LNCaP clone FGC (cell line): ENCODE measurements at regions not wholly inside any gene's neighbourhood (a gene's known extent, or its start where the extent isn't known, plus 50 kb on each side); places are given as distances from the start of the nearest gene placed in this dataset.

Experiments used
- DNase-seq: peaks from one replicate; pipeline ENCODE4 v3.0.0-alpha.2; 2011; ENCODE audit warnings: low read depth
- H3K4me3 ChIP-seq: 2 replicates; pipeline ENCODE4 v1.5.1; 2011; ENCODE audit warnings: mild to moderate bottlenecking, low read depth, low read length, control low read depth
- CTCF ChIP-seq: IDR thresholded peaks from 2 replicates; pipeline ENCODE4 v1.5.1; 2012; ENCODE audit warnings: mild to moderate bottlenecking; ENCODE audit not compliant: control insufficient read depth, insufficient read depth; ENCODE audit errors: extremely low read depth

- H3K4me3 ChIP-seq = no peak overlapping the region
- no peak for DNase-seq
- no peak for TF ChIP-seq CTCF
These were observed 114.1 kb downstream of the VPREB1 start for GRCh38 chr22:22358686-22359085.

- no peak for TF ChIP-seq CTCF
- DNase-seq = no peak
- H3K4me3 ChIP-seq = no peak overlapping the region
These were observed 114.9 kb downstream of the VPREB1 start for GRCh38 chr22:22359465-22359864.

- TF ChIP-seq CTCF = no peak
- DNase-seq = no peak
- H3K4me3 ChIP-seq = no peak overlapping the region
These were observed 115.4 kb downstream of the VPREB1 start for GRCh38 chr22:22360014-22360413.

GRCh38 chr22:22362311-22362710 is 117.7 kb downstream of the VPREB1 start:
- DNase-seq = no peak
- no peak overlapping the region for H3K4me3 ChIP-seq
- TF ChIP-seq CTCF = no peak

GRCh38 chr22:22362936-22363335 is 118.3 kb downstream of the VPREB1 start:
- no peak for DNase-seq
- no peak for TF ChIP-seq CTCF
- no peak overlapping the region for H3K4me3 ChIP-seq

GRCh38 chr22:22364207-22364606 is 119.6 kb downstream of the VPREB1 start:
- no peak overlapping the region for H3K4me3 ChIP-seq
- DNase-seq = no peak

GRCh38 chr22:22366537-22366936 is 122.0 kb downstream of the VPREB1 start:
- TF ChIP-seq CTCF = no peak

More at GRCh38 chr22:22364207-22364606, 119.6 kb downstream of the VPREB1 start:
- TF ChIP-seq CTCF = no peak

More at GRCh38 chr22:22366537-22366936, 122.0 kb downstream of the VPREB1 start:
- no peak for DNase-seq
- no peak overlapping the region for H3K4me3 ChIP-seq
